Keratinocyte (primary cell): ENCODE measurements at regions not wholly inside any gene's neighbourhood (a gene's known extent, or its start where the extent isn't known, plus 50 kb on each side); places are given as distances from the start of the nearest gene placed in this dataset.
A peak's percentile ranks its signal among the peaks of the same experiment; 100 is the strongest.

Source experiments
- DNase-seq: peaks from one replicate; pipeline ENCODE4 v3.0.0-alpha.2; 2011; ENCODE audit warnings: low read depth, missing footprints, low spot score
- FAIRE-seq: peaks from 2 replicates; lab custom pipeline; 2011; peaks lifted over from hg19 to GRCh38; lab: Jason Lieb, UNC
- H2AFZ ChIP-seq: 2 replicates; pipeline ENCODE4 v1.6.0; 2012; ENCODE audit warnings: low read length, control low read depth, inconsistent platforms; ENCODE audit not compliant: control insufficient read depth
- H3K27ac ChIP-seq: 2 replicates; pipeline ENCODE4 v1.5.1; 2011; ENCODE audit warnings: low read length; ENCODE audit not compliant: control insufficient read depth, insufficient read depth
- H3K27me3 ChIP-seq: 3 replicates; pipeline ENCODE4 v1.6.0; 2011; ENCODE audit warnings: low read length; ENCODE audit not compliant: control insufficient read depth, insufficient read depth; ENCODE audit errors: extremely low read depth
- H3K36me3 ChIP-seq, 2 experiments: 2 replicates in 1 of 2; 3 replicates in 1 of 2; pipeline ENCODE4 v1.5.1; 2011; ENCODE audit warnings: low read length in 2 of 2, mild to moderate bottlenecking in 1 of 2; ENCODE audit not compliant: control insufficient read depth in 2 of 2, insufficient read depth in 2 of 2; ENCODE audit errors: extremely low read depth in 1 of 2
- H3K4me1 ChIP-seq: 3 replicates; pipeline ENCODE4 v1.5.1; 2011; ENCODE audit warnings: low read length; ENCODE audit not compliant: control insufficient read depth, insufficient read depth; ENCODE audit errors: extremely low read depth
- H3K4me2 ChIP-seq: 3 replicates; pipeline ENCODE4 v1.6.0; 2011; ENCODE audit warnings: low read depth, low read length; ENCODE audit not compliant: control insufficient read depth, insufficient read depth; ENCODE audit errors: extremely low read depth
- H3K4me3 ChIP-seq, 3 experiments: fragments of 200-600 bp in 1 of 3; sonication (generic) in 1 of 3; 2 replicates in 2 of 3; 3 replicates in 1 of 3; pipeline ENCODE4 v1.5.1; 2011 to 2016; ENCODE audit warnings: low read length in 3 of 3, mild to moderate bottlenecking in 3 of 3, control low read depth in 2 of 3, inconsistent platforms in 1 of 3, low read depth in 1 of 3, mixed read lengths in 1 of 3, mixed run types in 1 of 3, moderate library complexity in 1 of 3; ENCODE audit not compliant: control insufficient read depth in 2 of 3, insufficient read depth in 2 of 3; ENCODE audit errors: extremely low read depth in 1 of 3
- H3K79me2 ChIP-seq: 2 replicates; pipeline ENCODE4 v1.6.0; 2012; ENCODE audit warnings: low read length; ENCODE audit not compliant: control insufficient read depth, insufficient read depth
- H3K9ac ChIP-seq: 3 replicates; pipeline ENCODE4 v1.6.0; 2011; ENCODE audit warnings: low read length; ENCODE audit not compliant: control insufficient read depth, insufficient read depth; ENCODE audit errors: extremely low read depth
- H3K9me1 ChIP-seq: 3 replicates; pipeline ENCODE4 v1.6.0; 2011; ENCODE audit warnings: low read length; ENCODE audit not compliant: control insufficient read depth, insufficient read depth; ENCODE audit errors: extremely low read depth
- H3K9me3 ChIP-seq: 2 replicates; pipeline ENCODE4 v1.5.1; 2012; ENCODE audit warnings: low read depth, low read length; ENCODE audit not compliant: control insufficient read depth
- H4K20me1 ChIP-seq: 3 replicates; pipeline ENCODE4 v1.6.0; 2011; ENCODE audit warnings: low read length; ENCODE audit not compliant: control insufficient read depth, insufficient read depth; ENCODE audit errors: extremely low read depth
- CTCF ChIP-seq, 3 experiments: IDR thresholded peaks in 1 of 3; conservative IDR thresholded peaks in 1 of 3; optimal IDR thresholded peaks in 1 of 3; 2 replicates in 2 of 3; 3 replicates in 1 of 3; pipeline versions ENCODE3 to v1.5.1; 2011; ENCODE audit warnings: low read length in 3 of 3, mild to moderate bottlenecking in 3 of 3, moderate library complexity in 2 of 3, control low read depth in 1 of 3, inconsistent platforms in 1 of 3; ENCODE audit not compliant: insufficient read depth in 2 of 3; ENCODE audit errors: extremely low read depth in 1 of 3
- EZH2 ChIP-seq: IDR thresholded peaks from one replicate; pipeline ENCODE4 v1.6.1; 2012; ENCODE audit warnings: inconsistent platforms, mild to moderate bottlenecking, low read length, moderate library complexity
- dilution Hi-C: fragments of 300-500 bp; cut with MboI; formaldehyde crosslinking; loops from one replicate; pipeline ENCODE4 v1.7.0; 2020; ENCODE audit warnings: low sequenced_read_pairs; ENCODE audit not compliant: extremely low pct_ligation_motif_present

- no peaks in the 10 kb centered on the region for H3K36me3 ChIP-seq
- peak overlapping the region; percentile 7 for H3K27ac ChIP-seq
- H3K9ac ChIP-seq, result no peak overlapping the region
- dilution Hi-C loops, result no loop called here
- TF ChIP-seq EZH2 (no peak), CTCF (optimal IDR thresholded peaks at IDR 0.05 in 1 of 3, IDR thresholded peaks at IDR 0.05 in 1 of 3, conservative IDR thresholded peaks at IDR 0.05 in 1 of 3; ENCODE audit: extremely low read depth in 1 of 3, insufficient read depth in 2 of 3, low read length in 3 of 3) (no peak)
- no peaks in the 10 kb centered on the region for H3K9me1 ChIP-seq
- no peak overlapping the region for H3K4me3 ChIP-seq
- no peak overlapping the region for H2AFZ ChIP-seq
- no peaks in the 10 kb centered on the region for H3K27me3 ChIP-seq
- no peak for DNase-seq
- H3K79me2 ChIP-seq, result no peaks in the 10 kb centered on the region
- H4K20me1 ChIP-seq, result no peaks in the 10 kb centered on the region
- FAIRE-seq, result peak; percentile 44
- H3K9me3 ChIP-seq, result no peaks in the 10 kb centered on the region
- peak overlapping the region; percentile 4 for H3K4me2 ChIP-seq
- no peaks in the 10 kb centered on the region for H3K4me1 ChIP-seq
Observed at GRCh38 chr4:133594390-133595207, 445.5 kb downstream of the PCDH10 start.

DNA sequence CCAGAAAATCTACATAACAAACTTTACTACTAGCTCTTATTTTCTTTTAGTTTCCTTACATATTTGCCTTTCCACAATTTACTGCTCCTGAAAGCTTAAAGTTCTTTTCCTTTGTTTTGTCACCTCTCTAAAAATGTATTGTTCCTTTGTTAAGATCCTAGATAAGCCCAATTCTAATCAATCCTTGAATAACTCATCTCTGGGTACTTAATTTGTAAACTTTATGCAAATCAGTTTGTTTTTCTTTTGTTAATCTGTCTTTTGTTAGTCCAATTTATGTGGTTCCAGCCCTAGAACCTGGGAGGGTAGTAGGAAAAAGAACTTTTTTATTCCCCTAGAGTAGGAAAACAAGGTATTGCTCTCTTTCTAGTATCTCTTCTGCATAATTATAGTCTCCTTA is 444.7 kb downstream of the PCDH10 start:
- no peak for DNase-seq
- Histone ChIP-seq H3K4me2 (no peak overlapping the region), H3K4me3 (no peak overlapping the region), H3K27ac (no peak overlapping the region), H4K20me1 (no peaks in the 10 kb centered on the region), H2AFZ (no peak overlapping the region), H3K36me3 (no peaks in the 10 kb centered on the region), H3K27me3 (no peaks in the 10 kb centered on the region), H3K9me3 (no peaks in the 10 kb centered on the region), H3K9me1 (no peaks in the 10 kb centered on the region), H3K4me1 (no peaks in the 10 kb centered on the region), H3K9ac (no peak overlapping the region), H3K79me2 (no peaks in the 10 kb centered on the region)
- no peak for TF ChIP-seq CTCF (optimal IDR thresholded peaks at IDR 0.05 in 1 of 3, IDR thresholded peaks at IDR 0.05 in 1 of 3, conservative IDR thresholded peaks at IDR 0.05 in 1 of 3; ENCODE audit: extremely low read depth in 1 of 3, insufficient read depth in 2 of 3, low read length in 3 of 3)
- no peak for TF ChIP-seq EZH2
- dilution Hi-C loops, result no loop called here
- FAIRE-seq, result no peak
